Neural progenitor cell (in vitro differentiated cells): ENCODE measurements at regions not wholly inside any gene's neighbourhood (a gene's known extent, or its start where the extent isn't known, plus 50 kb on each side); places are given as distances from the start of the nearest gene placed in this dataset.

Source experiments
- DNase-seq: peaks from one replicate; pipeline ENCODE4 v3.0.0-alpha.2; 2016; ENCODE audit warnings: low spot score
- H2AFZ ChIP-seq: fragments of 200-600 bp; sonication (generic); replicated peaks from 2 replicates; pipeline ENCODE4 v1.6.1; 2016; ENCODE audit warnings: antibody characterized with exemption
- H3F3A ChIP-seq: fragments of 200-600 bp; sonication (generic); 2 replicates; pipeline ENCODE4 v1.6.1; 2016; ENCODE audit warnings: antibody characterized with exemption, low read depth
- H3K27ac ChIP-seq: fragments of 200-600 bp; sonication (generic); 2 replicates; pipeline ENCODE4 v1.5.1; 2016; ENCODE audit warnings: mild to moderate bottlenecking
- H3K27me3 ChIP-seq: fragments of 200-600 bp; sonication (generic); 2 replicates; pipeline ENCODE4 v1.6.1; 2016; ENCODE audit warnings: mild to moderate bottlenecking, moderate library complexity
- H3K36me3 ChIP-seq: fragments of 200-600 bp; sonication (generic); 2 replicates; pipeline ENCODE4 v1.5.1; 2016
- H3K4me1 ChIP-seq: fragments of 200-600 bp; sonication (generic); 2 replicates; pipeline ENCODE4 v1.6.1; 2016; ENCODE audit warnings: mixed run types
- H3K4me2 ChIP-seq: fragments of 200-600 bp; sonication (generic); 2 replicates; pipeline ENCODE4 v1.6.1; 2016
- H3K4me3 ChIP-seq: fragments of 200-600 bp; sonication (generic); 2 replicates; pipeline ENCODE4 v1.5.1; 2016
- H3K79me2 ChIP-seq: fragments of 200-600 bp; sonication (generic); 2 replicates; pipeline ENCODE4 v1.6.1; 2016; ENCODE audit warnings: low read depth
- H3K9ac ChIP-seq: fragments of 200-600 bp; sonication (generic); 2 replicates; pipeline ENCODE4 v1.6.1; 2016
- H3K9me3 ChIP-seq: fragments of 200-600 bp; sonication (generic); 2 replicates; pipeline ENCODE4 v1.5.1; 2016; ENCODE audit warnings: low read depth
- H4K20me1 ChIP-seq: fragments of 200-600 bp; sonication (generic); 2 replicates; pipeline ENCODE4 v1.6.1; 2016; ENCODE audit warnings: low read depth
- H3K27ac Mint-ChIP-seq: 3 replicates; pipeline ENCODE4 v1.8.0; 2021; ENCODE audit warnings: mixed read lengths
- H3K27me3 Mint-ChIP-seq: 2 replicates; pipeline ENCODE4 v1.8.0; 2022; ENCODE audit warnings: low read depth, mild to moderate bottlenecking, inconsistent platforms, moderate library complexity, mixed read lengths; ENCODE audit not compliant: insufficient read depth
- H3K36me3 Mint-ChIP-seq: 3 replicates; pipeline ENCODE4 v1.8.0; 2021; ENCODE audit warnings: mixed read lengths
- H3K4me1 Mint-ChIP-seq: 3 replicates; pipeline ENCODE4 v1.8.0; 2021; ENCODE audit warnings: mixed read lengths
- H3K4me3 Mint-ChIP-seq: 3 replicates; pipeline ENCODE4 v1.8.0; 2021; ENCODE audit warnings: mild to moderate bottlenecking, moderate library complexity, mixed read lengths
- H3K9me3 Mint-ChIP-seq: 3 replicates; pipeline ENCODE4 v1.8.0; 2020; ENCODE audit warnings: mixed read lengths
- CTCF ChIP-seq: fragments of 200-600 bp; sonication (generic); IDR thresholded peaks from 2 replicates; pipeline ENCODE4 v1.5.1; 2017; ENCODE audit warnings: antibody characterized with exemption, mild to moderate bottlenecking
- EZH2 ChIP-seq: fragments of 200-600 bp; sonication (generic); IDR thresholded peaks from 2 replicates; pipeline ENCODE4 v1.6.1; 2017; ENCODE audit warnings: antibody characterized with exemption, mild to moderate bottlenecking, moderate library complexity
- EZH2phosphoT487 ChIP-seq: fragments of 200-600 bp; sonication (generic); IDR thresholded peaks from 2 replicates; pipeline ENCODE4 v1.6.1; 2017; ENCODE audit warnings: antibody characterized with exemption

GRCh38 chr5:87562068-87562467 lies 149.3 kb upstream of the CCNH start:
- H3K36me3 ChIP-seq: no peaks in the 10 kb centered on the region
- Mint-ChIP-seq H3K27me3 (no peaks in the 10 kb centered on the region), H3K27ac (no peak overlapping the region), H3K36me3 (no peaks in the 10 kb centered on the region), H3K4me3 (no peak overlapping the region), H3K9me3 (no peaks in the 10 kb centered on the region), H3K4me1 (no peaks in the 10 kb centered on the region)
- no peaks in the 10 kb centered on the region for H3F3A ChIP-seq
- no peaks in the 10 kb centered on the region for H4K20me1 ChIP-seq
- TF ChIP-seq CTCF (no peak), EZH2 (no peak), EZH2phosphoT487 (no peak)
- no peaks in the 10 kb centered on the region for H3K79me2 ChIP-seq
- no peak overlapping the region for H3K4me3 ChIP-seq
- no peak overlapping the region for H3K4me2 ChIP-seq
- H2AFZ ChIP-seq: no peak overlapping the region
- no peak overlapping the region for H3K27ac ChIP-seq
- no peaks in the 10 kb centered on the region for H3K9me3 ChIP-seq
- DNase-seq: no peak
- no peaks in the 10 kb centered on the region for H3K27me3 ChIP-seq
- no peaks in the 10 kb centered on the region for H3K4me1 ChIP-seq
- no peak overlapping the region for H3K9ac ChIP-seq

GRCh38 chr5:87560528-87560927 lies 147.8 kb upstream of the CCNH start:
- Mint-ChIP-seq H3K27ac (no peak overlapping the region), H3K36me3 (no peaks in the 10 kb centered on the region), H3K4me1 (no peaks in the 10 kb centered on the region), H3K9me3 (no peaks in the 10 kb centered on the region), H3K4me3 (no peak overlapping the region), H3K27me3 (no peaks in the 10 kb centered on the region)
- no peak overlapping the region for H2AFZ ChIP-seq
- DNase-seq: no peak
- H3K9me3 ChIP-seq: no peaks in the 10 kb centered on the region
- no peaks in the 10 kb centered on the region for H3K27me3 ChIP-seq
- TF ChIP-seq CTCF (no peak), EZH2 (no peak), EZH2phosphoT487 (no peak)
- no peaks in the 10 kb centered on the region for H3F3A ChIP-seq
- H3K36me3 ChIP-seq: no peaks in the 10 kb centered on the region
- H3K79me2 ChIP-seq: no peaks in the 10 kb centered on the region
- no peak overlapping the region for H3K4me3 ChIP-seq
- no peaks in the 10 kb centered on the region for H3K4me1 ChIP-seq
- H3K4me2 ChIP-seq: no peak overlapping the region
- no peaks in the 10 kb centered on the region for H4K20me1 ChIP-seq
- no peak overlapping the region for H3K9ac ChIP-seq
- H3K27ac ChIP-seq: no peak overlapping the region

- H3K4me2 ChIP-seq: no peak overlapping the region
- Mint-ChIP-seq H3K4me1 (no peaks in the 10 kb centered on the region), H3K27ac (no peak overlapping the region), H3K4me3 (no peak overlapping the region), H3K9me3 (no peaks in the 10 kb centered on the region), H3K27me3 (no peaks in the 10 kb centered on the region), H3K36me3 (no peaks in the 10 kb centered on the region)
- H4K20me1 ChIP-seq: no peaks in the 10 kb centered on the region
- no peaks in the 10 kb centered on the region for H3K79me2 ChIP-seq
- H3K27ac ChIP-seq: no peak overlapping the region
- no peak overlapping the region for H2AFZ ChIP-seq
- no peak for DNase-seq
- no peaks in the 10 kb centered on the region for H3K36me3 ChIP-seq
- H3K27me3 ChIP-seq: no peaks in the 10 kb centered on the region
- H3K4me1 ChIP-seq: no peaks in the 10 kb centered on the region
- H3K4me3 ChIP-seq: no peak overlapping the region
- TF ChIP-seq EZH2: no peak
- TF ChIP-seq EZH2phosphoT487: no peak
- no peak for TF ChIP-seq CTCF
- no peaks in the 10 kb centered on the region for H3K9me3 ChIP-seq
- H3K9ac ChIP-seq: no peak overlapping the region
- no peaks in the 10 kb centered on the region for H3F3A ChIP-seq
These were observed 139.2 kb upstream of the CCNH start for GRCh38 chr5:87551911-87552310.

- Histone ChIP-seq H3K27ac (no peak overlapping the region), H3K9me3 (no peaks in the 10 kb centered on the region), H3K4me2 (no peak overlapping the region), H3K9ac (no peak overlapping the region), H4K20me1 (no peaks in the 10 kb centered on the region), H2AFZ (no peak overlapping the region), H3K36me3 (no peaks in the 10 kb centered on the region), H3K79me2 (no peaks in the 10 kb centered on the region), H3K27me3 (no peaks in the 10 kb centered on the region), H3F3A (no peaks in the 10 kb centered on the region), H3K4me3 (no peak overlapping the region), H3K4me1 (peaks cover 10% of the 10 kb centered on the region)
- no peak overlapping the region for H3K4me3 Mint-ChIP-seq
- no peaks in the 10 kb centered on the region for H3K27me3 Mint-ChIP-seq
- no peaks in the 10 kb centered on the region for H3K9me3 Mint-ChIP-seq
- no peak overlapping the region for H3K27ac Mint-ChIP-seq
- DNase-seq: no peak
- no peaks in the 10 kb centered on the region for H3K36me3 Mint-ChIP-seq
- H3K4me1 Mint-ChIP-seq: peaks cover 6% of the 10 kb centered on the region
- TF ChIP-seq EZH2: no peak
- no peak for TF ChIP-seq CTCF
- no peak for TF ChIP-seq EZH2phosphoT487
These were observed 128.9 kb upstream of the CCNH start for GRCh38 chr5:87541676-87542075.
